ENCODE measurements at regions not wholly inside any gene's neighbourhood (a gene's known extent, or its start where the extent isn't known, plus 50 kb on each side); places are given as distances from the start of the nearest gene placed in this dataset.

DNA sequence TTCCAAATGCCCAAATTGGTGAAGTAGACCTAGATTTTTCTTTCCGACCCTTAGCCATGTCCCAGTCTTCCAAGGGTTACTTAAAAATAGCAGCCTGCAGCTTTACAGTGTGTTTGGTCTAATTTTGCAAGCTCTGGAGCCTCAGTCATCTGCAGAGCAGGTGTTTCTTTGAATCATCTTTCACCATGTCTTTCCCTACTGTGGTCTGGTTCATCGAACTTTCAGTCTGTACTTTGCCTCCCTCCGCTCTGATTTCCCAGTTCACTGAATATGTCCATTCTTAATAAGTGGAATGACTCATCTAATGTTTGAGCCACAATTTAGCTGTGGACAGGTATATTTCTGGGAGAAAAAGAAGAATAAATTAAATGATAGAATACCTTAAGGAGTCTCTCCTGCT, 1060.7 kb downstream of the EFNA5 start:
- Histone ChIP-seq H3K4me1 (no peaks in the 10 kb centered on the region), H3K4me3 (no peak overlapping the region), H3K27me3 (no peaks in the 10 kb centered on the region), H3K27ac (no peak overlapping the region), H3K36me3 (no peaks in the 10 kb centered on the region), H3K9me3 (no peaks in the 10 kb centered on the region)
- intact Hi-C loops (cut with DNase I; ENCODE audit: low total_unique reads), result no loop called here
- TF ChIP-seq POLR2A (IDR thresholded peaks at IDR 0.05), result no peak
- TF ChIP-seq, protein P1, sequence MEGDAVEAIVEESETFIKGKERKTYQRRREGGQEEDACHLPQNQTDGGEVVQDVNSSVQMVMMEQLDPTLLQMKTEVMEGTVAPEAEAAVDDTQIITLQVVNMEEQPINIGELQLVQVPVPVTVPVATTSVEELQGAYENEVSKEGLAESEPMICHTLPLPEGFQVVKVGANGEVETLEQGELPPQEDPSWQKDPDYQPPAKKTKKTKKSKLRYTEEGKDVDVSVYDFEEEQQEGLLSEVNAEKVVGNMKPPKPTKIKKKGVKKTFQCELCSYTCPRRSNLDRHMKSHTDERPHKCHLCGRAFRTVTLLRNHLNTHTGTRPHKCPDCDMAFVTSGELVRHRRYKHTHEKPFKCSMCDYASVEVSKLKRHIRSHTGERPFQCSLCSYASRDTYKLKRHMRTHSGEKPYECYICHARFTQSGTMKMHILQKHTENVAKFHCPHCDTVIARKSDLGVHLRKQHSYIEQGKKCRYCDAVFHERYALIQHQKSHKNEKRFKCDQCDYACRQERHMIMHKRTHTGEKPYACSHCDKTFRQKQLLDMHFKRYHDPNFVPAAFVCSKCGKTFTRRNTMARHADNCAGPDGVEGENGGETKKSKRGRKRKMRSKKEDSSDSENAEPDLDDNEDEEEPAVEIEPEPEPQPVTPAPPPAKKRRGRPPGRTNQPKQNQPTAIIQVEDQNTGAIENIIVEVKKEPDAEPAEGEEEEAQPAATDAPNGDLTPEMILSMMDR (IDR thresholded peaks at IDR 0.05), result no peak
- no peak for TF ChIP-seq EP300 (IDR thresholded peaks at IDR 0.05)
- TF ChIP-seq POLR2AphosphoS5 (IDR thresholded peaks at IDR 0.05), result no peak
- DNase-seq, result no peak
- 77 to 91% (median 81%) methylated on average over 3 of the region's 3 CpGs for WGBS, 5 donors

DNA sequence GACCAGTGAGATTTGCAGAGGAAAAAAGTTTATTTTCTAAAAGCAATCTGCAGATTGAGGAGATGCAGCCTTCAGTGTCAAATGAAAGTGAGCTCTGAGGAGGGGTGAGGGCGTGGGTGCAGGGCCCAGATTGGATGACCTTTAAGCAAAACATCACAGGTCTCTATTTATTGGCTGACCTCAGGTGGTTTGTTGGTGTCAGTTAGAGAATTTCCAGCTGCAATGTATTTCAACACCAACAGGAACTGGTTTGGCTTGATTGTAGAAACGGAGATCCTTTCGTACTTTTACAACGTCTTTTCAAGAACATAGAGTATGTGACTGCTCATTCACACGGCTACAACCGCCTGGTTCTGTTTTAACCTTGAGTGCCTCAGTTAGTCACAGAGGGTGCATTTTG, 1069.1 kb downstream of the EFNA5 start:
- DNase-seq, result peak in 1 of 2 donors; percentile 13
- TF ChIP-seq EP300 (IDR thresholded peaks at IDR 0.05), result no peak
- TF ChIP-seq, protein P1 (IDR thresholded peaks at IDR 0.05), result no peak
- no peak for TF ChIP-seq POLR2A (IDR thresholded peaks at IDR 0.05)
- TF ChIP-seq POLR2AphosphoS5 (IDR thresholded peaks at IDR 0.05), result no peak
- Histone ChIP-seq H3K9me3 (no peaks in the 10 kb centered on the region), H3K27ac (no peak overlapping the region), H3K36me3 (no peaks in the 10 kb centered on the region), H3K4me3 (no peak overlapping the region), H3K4me1 (no peaks in the 10 kb centered on the region), H3K27me3 (no peaks in the 10 kb centered on the region)
- WGBS, 5 donors, result 42 to 61% (median 54%) methylated on average over 6 of the region's 6 CpGs
- intact Hi-C loops (cut with DNase I; ENCODE audit: low total_unique reads), result no loop called here

DNA sequence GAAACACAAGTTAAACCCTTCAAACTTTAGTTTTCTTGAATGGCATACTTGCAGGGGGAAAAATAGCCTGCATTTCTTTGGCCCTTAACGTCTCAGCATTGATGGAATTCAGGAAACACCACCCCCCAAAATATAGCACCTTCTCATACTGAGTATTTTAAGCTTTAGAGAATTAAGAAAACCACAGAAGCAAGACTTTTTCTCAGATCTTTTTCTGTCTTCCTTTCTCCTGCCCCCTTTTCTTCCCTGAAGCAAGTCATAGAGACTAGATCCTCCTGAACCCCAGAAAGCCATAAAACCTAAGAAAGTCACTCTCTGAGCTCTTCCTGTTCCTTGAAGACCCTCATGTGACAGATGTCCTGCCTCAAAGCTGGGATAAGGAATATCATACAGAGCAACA, 1069.9 kb downstream of the EFNA5 start:
- TF ChIP-seq POLR2AphosphoS5 (IDR thresholded peaks at IDR 0.05) (no peak), POLR2A (IDR thresholded peaks at IDR 0.05) (no peak), EP300 (IDR thresholded peaks at IDR 0.05) (no peak)
- Histone ChIP-seq H3K4me1 (no peaks in the 10 kb centered on the region), H3K27me3 (no peaks in the 10 kb centered on the region), H3K4me3 (no peak overlapping the region), H3K36me3 (no peaks in the 10 kb centered on the region), H3K9me3 (no peaks in the 10 kb centered on the region), H3K27ac (no peak overlapping the region)
- DNase-seq, result no peak
- intact Hi-C loops (cut with DNase I; ENCODE audit: low total_unique reads), result no loop called here
- 58 to 77% (median 65%) methylated on average over 1 of the region's 1 CpG for WGBS, 5 donors

DNA sequence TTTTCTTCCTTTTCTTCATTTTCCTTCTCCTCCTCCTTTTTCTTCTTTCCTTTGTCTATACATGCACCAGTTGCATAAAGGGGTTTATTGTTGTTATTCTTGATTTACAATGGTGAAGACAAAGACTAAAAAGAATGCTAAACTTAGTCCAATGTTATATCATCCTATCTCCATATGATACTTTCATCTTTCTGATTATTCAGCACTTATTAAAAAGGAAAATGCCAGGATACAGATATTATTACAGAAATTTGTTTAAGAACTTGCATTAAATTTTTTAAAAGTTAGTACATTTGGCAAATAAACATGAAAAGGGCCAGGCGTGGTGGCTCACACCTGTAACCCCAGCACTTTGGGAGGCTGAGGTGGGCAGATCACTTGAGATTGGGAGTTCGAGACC, 1074.9 kb downstream of the EFNA5 start:
- H3K27ac ChIP-seq, result no peak overlapping the region
- H3K27me3 ChIP-seq, result no peaks in the 10 kb centered on the region
- 90 to 95% (median 94%) methylated on average over 2 of the region's 2 CpGs for WGBS, 5 donors
- no peaks in the 10 kb centered on the region for H3K4me1 ChIP-seq
- H3K4me3 ChIP-seq, result no peak overlapping the region
- intact Hi-C loops (cut with DNase I; ENCODE audit: low total_unique reads), result no loop called here
- H3K9me3 ChIP-seq, result peaks cover 0 to 4% (median 0%) of the 10 kb centered on the region in 4 donors
- no peak for TF ChIP-seq POLR2A (IDR thresholded peaks at IDR 0.05)
- TF ChIP-seq, protein P1 (IDR thresholded peaks at IDR 0.05), result no peak
- no peak for TF ChIP-seq EP300 (IDR thresholded peaks at IDR 0.05)
- TF ChIP-seq POLR2AphosphoS5 (IDR thresholded peaks at IDR 0.05), result no peak
- no peaks in the 10 kb centered on the region for H3K36me3 ChIP-seq
- DNase-seq, result no peak

DNA sequence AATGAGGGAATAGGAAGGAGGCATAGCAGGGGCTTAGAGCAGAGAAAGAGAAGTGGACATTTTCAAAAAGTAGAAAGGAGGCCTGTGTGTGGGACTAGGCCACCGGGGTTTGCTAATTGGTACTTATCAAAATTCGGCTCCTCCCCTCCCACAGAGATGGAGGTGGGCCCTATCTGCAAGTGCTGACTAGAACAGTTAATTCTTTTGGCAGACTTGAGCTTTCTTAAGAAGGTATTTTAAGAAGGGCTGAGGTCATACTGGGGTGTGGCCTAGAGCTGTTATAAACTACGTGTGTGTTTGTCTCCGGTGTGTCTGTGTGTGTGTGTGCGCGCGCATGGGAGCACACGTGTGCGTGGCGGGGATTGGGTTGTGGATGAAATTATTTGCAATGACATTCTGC, 1086.5 kb downstream of the EFNA5 start:
- no peaks in the 10 kb centered on the region for H3K27me3 ChIP-seq
- H3K27ac ChIP-seq, result no peak overlapping the region
- no peak for DNase-seq
- H3K4me3 ChIP-seq, result no peak overlapping the region
- H3K4me1 ChIP-seq, result no peaks in the 10 kb centered on the region
- intact Hi-C loops (cut with DNase I; ENCODE audit: low total_unique reads), result no loop called here
- WGBS, 5 donors, result 80 to 91% (median 85%) methylated on average over 10 of the region's 10 CpGs
- TF ChIP-seq POLR2AphosphoS5 (IDR thresholded peaks at IDR 0.05), result no peak
- TF ChIP-seq EP300 (IDR thresholded peaks at IDR 0.05), result no peak
- TF ChIP-seq, protein P1 (IDR thresholded peaks at IDR 0.05), result no peak
- TF ChIP-seq POLR2A (IDR thresholded peaks at IDR 0.05), result no peak
- H3K36me3 ChIP-seq, result no peaks in the 10 kb centered on the region
- H3K9me3 ChIP-seq, result no peaks in the 10 kb centered on the region

All from stomach (tissue), 8 donors.